WTC11 (cell line): ENCODE measurements at regions not wholly inside any gene's neighbourhood (a gene's known extent, or its start where the extent isn't known, plus 50 kb on each side); places are given as distances from the start of the nearest gene placed in this dataset.

Experiments
- ATAC-seq: fragments of 200-7000 bp; cut with Tn5 transposase; 2 replicates; pipeline ENCODE4 v1.10.0; 2021; ENCODE audit warnings: mild to moderate bottlenecking, moderate library complexity
- CTCF ChIA-PET: fragments of 300-600 bp; sonication (Branson Sonifier 250); formaldehyde crosslinking; loops from one replicate; lab custom pipeline; 2021; ENCODE audit warnings: antibody characterized with exemption; lab: Charles Lee
- POLR2A ChIA-PET: fragments of 350-600 bp; sonication (Branson Sonifier 250); formaldehyde crosslinking; loops from one replicate; lab custom pipeline; 2021; ENCODE audit warnings: antibody characterized with exemption; lab: Charles Lee
- DNase-seq: peaks from one replicate; pipeline ENCODE4 v3.0.0; 2021; ENCODE audit warnings: low spot score
- H3K27ac Mint-ChIP-seq: 2 replicates; pipeline ENCODE4 v1.8.0; 2021; ENCODE audit warnings: mixed read lengths
- H3K27me3 Mint-ChIP-seq: 2 replicates; pipeline ENCODE4 v1.8.0; 2021; ENCODE audit warnings: low read depth, mild to moderate bottlenecking, moderate library complexity, mixed read lengths
- H3K36me3 Mint-ChIP-seq: 2 replicates; pipeline ENCODE4 v1.8.0; 2021; ENCODE audit warnings: mixed read lengths
- H3K4me1 Mint-ChIP-seq: 2 replicates; pipeline ENCODE4 v1.8.0; 2022; ENCODE audit warnings: mixed read lengths
- H3K4me3 Mint-ChIP-seq: 2 replicates; pipeline ENCODE4 v1.8.0; 2021; ENCODE audit warnings: mild to moderate bottlenecking, moderate library complexity, mixed read lengths
- H3K9me3 Mint-ChIP-seq: 2 replicates; pipeline ENCODE4 v1.8.0; 2021; ENCODE audit warnings: mixed read lengths
- CREM ChIP-seq: sonication (generic); formaldehyde crosslinking; IDR thresholded peaks from 2 replicates; pipeline ENCODE4 v1.8.1; 2022; ENCODE audit warnings: mild to moderate bottlenecking, missing genetic modification reagents, moderate library complexity
- GABPB1 ChIP-seq: sonication (generic); formaldehyde crosslinking; IDR thresholded peaks from 2 replicates; pipeline ENCODE4 v1.8.1; 2023; ENCODE audit warnings: mild to moderate bottlenecking, missing genetic modification reagents
- JAZF1 ChIP-seq: fragments of 250-450 bp; sonication (Bioruptor Pico); IDR thresholded peaks from 2 replicates; pipeline ENCODE4 v1.9.0; 2021; ENCODE audit warnings: moderate library complexity, mild to moderate bottlenecking, inconsistent platforms
- NR1H2 ChIP-seq: sonication (generic); formaldehyde crosslinking; IDR thresholded peaks from 2 replicates; pipeline ENCODE4 v1.9.0; 2021; ENCODE audit warnings: mild to moderate bottlenecking, moderate library complexity, missing genetic modification reagents
- RELA ChIP-seq: sonication (generic); formaldehyde crosslinking; IDR thresholded peaks from 2 replicates; pipeline ENCODE4 v1.8.1; 2022; ENCODE audit warnings: missing genetic modification reagents, mild to moderate bottlenecking, borderline replicate concordance
- SMAD4 ChIP-seq: sonication (generic); formaldehyde crosslinking; IDR thresholded peaks from 2 replicates; pipeline ENCODE4 v1.8.0; 2022; ENCODE audit warnings: mild to moderate bottlenecking, missing genetic modification reagents
- ZNF121 ChIP-seq: sonication (generic); formaldehyde crosslinking; IDR thresholded peaks from 2 replicates; pipeline ENCODE4 v1.8.0; 2023; ENCODE audit warnings: missing genetic modification reagents
- ZNF423 ChIP-seq: fragments of 250-450 bp; sonication (Bioruptor Pico); IDR thresholded peaks from 2 replicates; pipeline ENCODE4 v2.1.2; 2022; ENCODE audit warnings: mild to moderate bottlenecking, moderate library complexity
- TF ChIP-seq, protein P1 (sequence below): sonication (generic); formaldehyde crosslinking; IDR thresholded peaks from 2 replicates; pipeline ENCODE4 v1.8.1; 2023; ENCODE audit warnings: mild to moderate bottlenecking, missing genetic modification reagents, moderate library complexity
- TF ChIP-seq, protein P2 (sequence below): sonication (generic); formaldehyde crosslinking; IDR thresholded peaks from 2 replicates; pipeline ENCODE4 v1.8.1; 2022; ENCODE audit warnings: low read depth, missing genetic modification reagents, borderline replicate concordance
- TF ChIP-seq, protein P3 (sequence below): sonication (generic); formaldehyde crosslinking; IDR thresholded peaks from 2 replicates; pipeline ENCODE4 v1.8.0; 2022; ENCODE audit warnings: mild to moderate bottlenecking, missing genetic modification reagents
- TF ChIP-seq, protein P4 (sequence below): fragments of 200-600 bp; IDR thresholded peaks from 2 replicates; pipeline ENCODE4 v1.8.0; 2022; ENCODE audit warnings: antibody characterized with exemption
- TF ChIP-seq, protein P5 (sequence below): sonication (generic); formaldehyde crosslinking; IDR thresholded peaks from 2 replicates; pipeline ENCODE4 v1.8.1; 2023; ENCODE audit warnings: mild to moderate bottlenecking, missing genetic modification reagents, moderate library complexity
- TF ChIP-seq, protein P6 (sequence below): sonication (generic); formaldehyde crosslinking; IDR thresholded peaks from 2 replicates; pipeline ENCODE4 v1.8.1; 2022; ENCODE audit warnings: mild to moderate bottlenecking, moderate library complexity, missing genetic modification reagents
- TF ChIP-seq, protein P7 (sequence below): sonication (generic); formaldehyde crosslinking; IDR thresholded peaks from 2 replicates; pipeline ENCODE4 v1.8.1; 2022; ENCODE audit warnings: missing genetic modification reagents, borderline replicate concordance
- TF ChIP-seq, protein P8 (sequence below): sonication (generic); formaldehyde crosslinking; conservative IDR thresholded peaks from 2 replicates; pipeline ENCODE4 v1.8.1; 2022; ENCODE audit warnings: mild to moderate bottlenecking, missing genetic modification reagents

DNA sequence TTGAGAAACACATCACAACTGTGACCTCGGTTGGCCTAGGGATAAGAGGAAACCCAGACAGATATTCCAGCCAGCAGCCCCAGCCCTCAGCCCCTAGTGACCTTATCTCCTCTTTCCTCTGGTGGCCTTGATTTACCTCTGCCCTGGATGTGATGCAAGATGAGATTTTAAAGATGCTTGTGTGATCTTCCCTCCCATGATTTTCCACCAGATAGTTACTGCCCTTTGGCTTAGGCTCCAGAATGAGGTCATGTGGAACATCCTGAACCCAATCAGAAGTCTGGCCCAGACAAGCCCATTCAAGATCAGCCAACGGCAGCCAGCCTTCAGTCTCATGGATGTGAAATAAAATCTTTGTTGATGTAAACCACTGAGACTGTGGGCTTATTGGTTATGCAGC, 104.0 kb downstream of the BANF2 start:
- ChIA-PET CTCF (no interaction called here), POLR2A (no interaction called here)
- TF ChIP-seq NR1H2 (CRISPR knock-in tag) (no peak), SMAD4 (CRISPR knock-in tag) (no peak), GABPB1 (CRISPR knock-in tag) (peak; percentile 23; the same call in 1 of the 2 replicates), CREM (CRISPR knock-in tag) (no peak), JAZF1 (CRISPR knock-in tag) (no peak)
- TF ChIP-seq, protein P1, sequence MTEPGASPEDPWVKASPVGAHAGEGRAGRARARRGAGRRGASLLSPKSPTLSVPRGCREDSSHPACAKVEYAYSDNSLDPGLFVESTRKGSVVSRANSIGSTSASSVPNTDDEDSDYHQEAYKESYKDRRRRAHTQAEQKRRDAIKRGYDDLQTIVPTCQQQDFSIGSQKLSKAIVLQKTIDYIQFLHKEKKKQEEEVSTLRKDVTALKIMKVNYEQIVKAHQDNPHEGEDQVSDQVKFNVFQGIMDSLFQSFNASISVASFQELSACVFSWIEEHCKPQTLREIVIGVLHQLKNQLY = no peak
- TF ChIP-seq, protein P2, sequence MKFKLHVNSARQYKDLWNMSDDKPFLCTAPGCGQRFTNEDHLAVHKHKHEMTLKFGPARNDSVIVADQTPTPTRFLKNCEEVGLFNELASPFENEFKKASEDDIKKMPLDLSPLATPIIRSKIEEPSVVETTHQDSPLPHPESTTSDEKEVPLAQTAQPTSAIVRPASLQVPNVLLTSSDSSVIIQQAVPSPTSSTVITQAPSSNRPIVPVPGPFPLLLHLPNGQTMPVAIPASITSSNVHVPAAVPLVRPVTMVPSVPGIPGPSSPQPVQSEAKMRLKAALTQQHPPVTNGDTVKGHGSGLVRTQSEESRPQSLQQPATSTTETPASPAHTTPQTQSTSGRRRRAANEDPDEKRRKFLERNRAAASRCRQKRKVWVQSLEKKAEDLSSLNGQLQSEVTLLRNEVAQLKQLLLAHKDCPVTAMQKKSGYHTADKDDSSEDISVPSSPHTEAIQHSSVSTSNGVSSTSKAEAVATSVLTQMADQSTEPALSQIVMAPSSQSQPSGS = no peak
- Mint-ChIP-seq H3K4me3 (no peak overlapping the region), H3K27ac (no peak overlapping the region), H3K4me1 (peaks cover 22% of the 10 kb centered on the region), H3K9me3 (peaks cover 40% of the 10 kb centered on the region), H3K27me3 (no peaks in the 10 kb centered on the region), H3K36me3 (peaks cover 22% of the 10 kb centered on the region)
- no peak for ATAC-seq
- DNase-seq = no peak

DNA sequence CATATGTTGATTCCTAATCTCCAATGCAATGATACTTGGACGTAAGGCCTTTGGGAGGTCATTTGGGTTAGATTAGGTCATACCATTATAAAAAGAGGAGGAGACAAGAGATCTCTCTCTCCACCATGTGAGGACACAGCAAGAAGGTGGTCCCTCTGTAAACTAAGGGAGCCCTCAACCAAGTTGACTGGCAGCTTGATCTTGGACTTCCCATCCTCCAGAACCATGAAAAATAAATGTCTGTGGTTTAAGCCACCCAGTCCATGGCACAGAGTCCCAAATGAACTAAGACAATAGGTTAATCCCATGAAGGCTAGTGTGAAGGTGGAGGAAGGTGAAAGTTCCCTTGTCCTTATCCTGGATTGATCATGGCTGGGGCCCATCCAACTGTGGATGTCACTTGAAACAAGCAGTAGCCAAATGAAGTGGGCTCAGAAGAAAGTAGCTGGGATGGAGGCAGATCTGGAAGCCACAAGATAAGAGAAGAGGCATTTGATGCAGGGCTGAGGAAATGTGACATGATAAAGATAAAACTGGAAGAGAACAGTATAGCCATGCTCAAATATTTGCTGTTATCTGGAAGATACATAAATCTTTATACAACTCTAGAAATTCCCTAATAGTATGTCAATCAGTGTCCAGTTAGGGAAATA, 99.9 kb downstream of the BANF2 start:
- H3K36me3 Mint-ChIP-seq = peaks cover 24% of the 10 kb centered on the region
- DNase-seq = no peak
- no peak for TF ChIP-seq SMAD4 (CRISPR knock-in tag)
- TF ChIP-seq, protein P3, sequence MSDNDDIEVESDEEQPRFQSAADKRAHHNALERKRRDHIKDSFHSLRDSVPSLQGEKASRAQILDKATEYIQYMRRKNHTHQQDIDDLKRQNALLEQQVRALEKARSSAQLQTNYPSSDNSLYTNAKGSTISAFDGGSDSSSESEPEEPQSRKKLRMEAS (CRISPR knock-in tag) = no peak
- no peak for TF ChIP-seq RELA
- TF ChIP-seq, protein P4, sequence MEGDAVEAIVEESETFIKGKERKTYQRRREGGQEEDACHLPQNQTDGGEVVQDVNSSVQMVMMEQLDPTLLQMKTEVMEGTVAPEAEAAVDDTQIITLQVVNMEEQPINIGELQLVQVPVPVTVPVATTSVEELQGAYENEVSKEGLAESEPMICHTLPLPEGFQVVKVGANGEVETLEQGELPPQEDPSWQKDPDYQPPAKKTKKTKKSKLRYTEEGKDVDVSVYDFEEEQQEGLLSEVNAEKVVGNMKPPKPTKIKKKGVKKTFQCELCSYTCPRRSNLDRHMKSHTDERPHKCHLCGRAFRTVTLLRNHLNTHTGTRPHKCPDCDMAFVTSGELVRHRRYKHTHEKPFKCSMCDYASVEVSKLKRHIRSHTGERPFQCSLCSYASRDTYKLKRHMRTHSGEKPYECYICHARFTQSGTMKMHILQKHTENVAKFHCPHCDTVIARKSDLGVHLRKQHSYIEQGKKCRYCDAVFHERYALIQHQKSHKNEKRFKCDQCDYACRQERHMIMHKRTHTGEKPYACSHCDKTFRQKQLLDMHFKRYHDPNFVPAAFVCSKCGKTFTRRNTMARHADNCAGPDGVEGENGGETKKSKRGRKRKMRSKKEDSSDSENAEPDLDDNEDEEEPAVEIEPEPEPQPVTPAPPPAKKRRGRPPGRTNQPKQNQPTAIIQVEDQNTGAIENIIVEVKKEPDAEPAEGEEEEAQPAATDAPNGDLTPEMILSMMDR = no peak
- TF ChIP-seq, protein P5, sequence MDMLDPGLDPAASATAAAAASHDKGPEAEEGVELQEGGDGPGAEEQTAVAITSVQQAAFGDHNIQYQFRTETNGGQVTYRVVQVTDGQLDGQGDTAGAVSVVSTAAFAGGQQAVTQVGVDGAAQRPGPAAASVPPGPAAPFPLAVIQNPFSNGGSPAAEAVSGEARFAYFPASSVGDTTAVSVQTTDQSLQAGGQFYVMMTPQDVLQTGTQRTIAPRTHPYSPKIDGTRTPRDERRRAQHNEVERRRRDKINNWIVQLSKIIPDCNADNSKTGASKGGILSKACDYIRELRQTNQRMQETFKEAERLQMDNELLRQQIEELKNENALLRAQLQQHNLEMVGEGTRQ (CRISPR knock-in tag) = no peak
- TF ChIP-seq, all 79 proteins: peak for 0
- H3K27ac Mint-ChIP-seq = no peak overlapping the region
- ATAC-seq = no peak
- peaks cover 49% of the 10 kb centered on the region for H3K9me3 Mint-ChIP-seq
- ChIA-PET CTCF (no interaction called here), POLR2A (no interaction called here)
- H3K4me3 Mint-ChIP-seq = no peak overlapping the region
- 0 out of 2 replicates have a peak, but pooled peaks cover 7% of the 10 kb centered on the region for H3K4me1 Mint-ChIP-seq
- H3K27me3 Mint-ChIP-seq = no peaks in the 10 kb centered on the region

DNA sequence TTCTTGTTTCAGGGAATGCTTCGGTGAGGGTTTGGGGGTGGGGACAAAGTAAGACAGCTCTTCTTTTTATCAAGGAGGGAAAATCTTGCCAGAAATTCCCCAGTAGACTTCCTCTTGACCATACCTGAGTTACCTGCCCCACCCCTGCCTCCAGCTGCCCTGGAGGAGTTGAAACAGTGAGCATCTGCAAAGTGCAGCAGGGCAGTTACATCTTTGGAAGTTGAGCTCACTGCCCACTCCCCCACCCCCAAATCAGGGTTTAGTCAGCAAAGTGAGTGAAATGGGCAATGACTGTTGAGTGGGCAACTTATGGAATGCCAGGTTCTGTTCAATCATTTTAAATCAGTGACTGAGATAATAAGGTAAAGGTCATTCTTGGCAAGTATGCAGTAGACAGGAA, 98.8 kb downstream of the BANF2 start:
- H3K4me1 Mint-ChIP-seq = 0 out of 2 replicates have a peak, but pooled peaks cover 7% of the 10 kb centered on the region
- TF ChIP-seq, protein P6, sequence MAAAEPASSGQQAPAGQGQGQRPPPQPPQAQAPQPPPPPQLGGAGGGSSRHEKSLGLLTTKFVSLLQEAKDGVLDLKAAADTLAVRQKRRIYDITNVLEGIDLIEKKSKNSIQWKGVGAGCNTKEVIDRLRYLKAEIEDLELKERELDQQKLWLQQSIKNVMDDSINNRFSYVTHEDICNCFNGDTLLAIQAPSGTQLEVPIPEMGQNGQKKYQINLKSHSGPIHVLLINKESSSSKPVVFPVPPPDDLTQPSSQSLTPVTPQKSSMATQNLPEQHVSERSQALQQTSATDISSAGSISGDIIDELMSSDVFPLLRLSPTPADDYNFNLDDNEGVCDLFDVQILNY (CRISPR knock-in tag) = no peak
- TF ChIP-seq, protein P7, sequence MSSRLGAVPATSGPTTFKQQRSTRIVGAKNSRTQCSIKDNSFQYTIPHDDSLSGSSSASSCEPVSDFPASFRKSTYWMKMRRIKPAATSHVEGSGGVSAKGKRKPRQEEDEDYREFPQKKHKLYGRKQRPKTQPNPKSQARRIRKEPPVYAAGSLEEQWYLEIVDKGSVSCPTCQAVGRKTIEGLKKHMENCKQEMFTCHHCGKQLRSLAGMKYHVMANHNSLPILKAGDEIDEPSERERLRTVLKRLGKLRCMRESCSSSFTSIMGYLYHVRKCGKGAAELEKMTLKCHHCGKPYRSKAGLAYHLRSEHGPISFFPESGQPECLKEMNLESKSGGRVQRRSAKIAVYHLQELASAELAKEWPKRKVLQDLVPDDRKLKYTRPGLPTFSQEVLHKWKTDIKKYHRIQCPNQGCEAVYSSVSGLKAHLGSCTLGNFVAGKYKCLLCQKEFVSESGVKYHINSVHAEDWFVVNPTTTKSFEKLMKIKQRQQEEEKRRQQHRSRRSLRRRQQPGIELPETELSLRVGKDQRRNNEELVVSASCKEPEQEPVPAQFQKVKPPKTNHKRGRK = no peak
- no peak for TF ChIP-seq ZNF121
- TF ChIP-seq, protein P2 = no peak
- TF ChIP-seq, protein P3 (CRISPR knock-in tag) = no peak
- no peak for TF ChIP-seq ZNF423 (CRISPR knock-in tag)
- TF ChIP-seq, protein P4 = no peak
- TF ChIP-seq, protein P8, sequence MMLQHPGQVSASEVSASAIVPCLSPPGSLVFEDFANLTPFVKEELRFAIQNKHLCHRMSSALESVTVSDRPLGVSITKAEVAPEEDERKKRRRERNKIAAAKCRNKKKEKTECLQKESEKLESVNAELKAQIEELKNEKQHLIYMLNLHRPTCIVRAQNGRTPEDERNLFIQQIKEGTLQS (CRISPR knock-in tag) = no peak

More for the DNA sequence above, 98.8 kb downstream of the BANF2 start:
- Mint-ChIP-seq H3K27me3 (no peaks in the 10 kb centered on the region), H3K4me3 (no peak overlapping the region), H3K9me3 (peaks cover 49% of the 10 kb centered on the region), H3K27ac (no peak overlapping the region), H3K36me3 (peaks cover 24% of the 10 kb centered on the region)
- ATAC-seq (no peak), DNase-seq (no peak)
- ChIA-PET POLR2A (no interaction called here), CTCF (interaction anchor here (1.9 kb wide), 1 partner anchor 116 kb away, joined by 4 read pairs; the partner anchor contains the start of gene RRBP1)
